Stimulated activated CD8-positive, alpha-beta memory T cell treated with anti-CD3 and anti-CD28 coated beads, Interleukin-7, amount 100 ng/mL, for 1 hour (primary cell): ENCODE measurements at regions not wholly inside any gene's neighbourhood (a gene's known extent, or its start where the extent isn't known, plus 50 kb on each side); places are given as distances from the start of the nearest gene placed in this dataset.
"Not testable (repeated sequence)": the region's sequence is repeated elsewhere in the genome, so short reads cannot be mapped to it uniquely, and the experiment has no call there.

Experiments used
- DNase-seq, 2 donors: peaks; one replicate each; pipeline ENCODE4 v3.0.0-alpha.2; 2020; ENCODE audit warnings: low read depth in 2 of 2

DNA sequence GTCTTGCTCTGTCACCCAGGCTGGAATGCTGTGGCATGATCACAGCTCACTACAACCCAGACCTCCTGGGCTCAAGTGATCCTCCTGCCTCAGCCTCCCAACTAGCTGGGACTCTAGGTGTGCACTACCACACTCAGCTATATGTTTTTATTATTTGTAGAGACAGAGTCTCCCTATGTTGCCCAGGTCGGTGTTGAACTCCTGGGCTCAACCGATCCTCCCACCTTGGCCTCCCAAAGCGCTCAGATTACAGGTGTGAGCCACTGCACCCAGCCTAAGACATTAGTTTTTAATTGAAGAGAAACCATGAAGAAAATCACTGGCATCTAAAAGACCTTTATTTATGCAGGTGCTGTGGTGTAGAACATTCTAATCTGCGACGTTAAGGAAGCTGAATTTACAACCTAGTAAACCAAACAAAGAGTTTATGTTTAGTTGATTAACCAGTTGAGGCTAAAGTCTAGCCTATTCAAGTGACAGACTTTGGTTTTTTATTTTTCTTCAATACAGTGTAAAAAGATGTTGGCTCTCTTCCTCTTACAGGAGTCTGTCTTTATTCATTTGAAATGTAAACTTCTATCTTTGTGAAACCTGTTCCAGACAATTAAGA lies 52.5 kb upstream of the NBL1 start:
- DNase-seq = no peak

DNA sequence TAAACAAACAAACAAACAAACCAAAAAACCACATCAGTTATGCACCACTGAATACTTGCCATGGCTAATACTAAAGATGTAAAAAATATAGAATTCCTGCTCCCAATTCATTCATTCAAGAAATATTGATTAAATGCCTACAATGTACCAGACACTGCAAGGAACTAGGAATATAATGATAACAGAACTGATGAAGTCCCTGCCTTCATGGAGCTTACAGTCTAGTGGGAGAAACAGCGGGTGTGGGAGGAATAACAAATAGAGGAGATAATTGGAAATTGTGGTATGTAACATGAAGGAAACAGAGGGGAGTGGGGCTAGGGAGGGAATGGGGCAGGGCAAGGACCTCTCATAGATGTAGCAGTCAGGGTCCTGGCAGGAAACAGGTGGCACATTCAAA lies 58.6 kb upstream of the NBL1 start:
- DNase-seq = no peak

- DNase-seq = peak; percentile 53 to 65
Observed at GRCh38 chr1:19582318-19582717, 61.8 kb upstream of the NBL1 start.

GRCh38 chr1:19581381-19581780 lies 62.7 kb upstream of the NBL1 start:
- DNase-seq = no peak

- no peak for DNase-seq
Observed at GRCh38 chr1:19577561-19577960, 66.5 kb upstream of the NBL1 start.

DNA sequence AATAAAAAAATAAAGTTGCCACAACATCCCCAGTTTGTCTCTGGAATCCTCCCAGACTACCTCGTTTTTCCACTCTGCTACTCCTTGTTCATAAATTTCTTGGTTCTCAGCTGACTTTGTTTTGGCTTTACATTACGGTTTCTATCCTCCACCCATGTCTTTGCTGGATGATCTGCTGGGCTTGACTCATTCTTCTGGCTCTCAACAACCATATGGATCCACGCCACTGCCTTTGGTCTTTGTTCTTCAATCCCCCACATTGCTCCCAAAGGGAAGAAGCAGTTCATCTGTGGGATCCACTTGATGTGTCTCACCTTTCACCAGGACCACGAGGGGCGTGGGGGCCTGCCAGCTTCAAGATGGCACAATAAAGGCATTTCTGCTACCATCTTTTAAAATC lies 67.1 kb upstream of the NBL1 start:
- no peak for DNase-seq

GRCh38 chr1:19569786-19570185 lies 74.3 kb upstream of the NBL1 start:
- no peak for DNase-seq

DNA sequence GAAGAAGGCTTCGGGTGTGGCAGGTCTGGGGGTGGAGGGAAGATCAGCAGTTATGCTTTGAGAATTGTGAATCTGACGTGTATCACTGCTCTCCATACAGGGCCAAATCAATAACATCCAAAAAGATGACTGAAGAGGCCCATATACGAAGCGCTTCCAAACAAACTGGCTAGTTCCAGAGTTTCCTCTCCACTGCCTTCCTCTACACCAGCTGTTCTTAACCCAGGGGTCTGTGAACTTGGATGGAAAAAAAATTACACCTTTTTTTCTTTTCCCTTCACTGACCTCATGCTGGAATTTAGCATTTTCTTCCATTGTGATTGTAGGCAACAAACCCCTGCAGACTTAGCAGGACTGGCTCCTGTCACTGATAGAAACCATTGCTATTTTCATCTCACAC lies 77.1 kb upstream of the NBL1 start:
- no peak for DNase-seq

GRCh38 chr1:19564366-19564765 lies 79.0 kb upstream of the CAPZB start:
- no peak for DNase-seq

- no peak for DNase-seq
Observed at GRCh38 chr1:19563324-19564097, 78.2 kb upstream of the CAPZB start.

GRCh38 chr1:19562847-19563246 lies 77.5 kb upstream of the CAPZB start:
- DNase-seq = no peak

DNA sequence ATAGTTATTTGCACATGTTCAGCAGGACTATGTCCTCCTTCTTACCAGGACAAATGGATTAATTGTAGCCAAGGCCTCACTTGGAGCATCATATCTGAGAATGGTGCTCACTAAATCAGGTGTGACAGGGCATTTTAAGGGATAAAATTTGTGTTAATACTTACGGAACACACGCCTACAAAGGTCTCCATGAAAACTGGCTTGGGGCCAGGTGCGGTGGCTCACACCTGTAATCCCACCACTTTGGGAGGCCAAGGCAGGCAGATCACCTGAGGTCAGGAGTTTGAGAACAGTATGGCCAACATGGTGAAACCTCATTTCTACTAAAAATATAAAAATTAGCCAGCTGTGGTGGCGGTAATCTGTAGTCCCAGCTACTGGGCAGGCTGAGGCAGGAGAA lies 75.1 kb upstream of the CAPZB start:
- DNase-seq = no peak

GRCh38 chr1:19559641-19560040 lies 74.3 kb upstream of the CAPZB start:
- DNase-seq = no peak

GRCh38 chr1:19557609-19558051 lies 72.3 kb upstream of the CAPZB start:
- no peak for DNase-seq

- DNase-seq = no peak
Observed at GRCh38 chr1:19554090-19554489, 68.8 kb upstream of the CAPZB start.

DNA sequence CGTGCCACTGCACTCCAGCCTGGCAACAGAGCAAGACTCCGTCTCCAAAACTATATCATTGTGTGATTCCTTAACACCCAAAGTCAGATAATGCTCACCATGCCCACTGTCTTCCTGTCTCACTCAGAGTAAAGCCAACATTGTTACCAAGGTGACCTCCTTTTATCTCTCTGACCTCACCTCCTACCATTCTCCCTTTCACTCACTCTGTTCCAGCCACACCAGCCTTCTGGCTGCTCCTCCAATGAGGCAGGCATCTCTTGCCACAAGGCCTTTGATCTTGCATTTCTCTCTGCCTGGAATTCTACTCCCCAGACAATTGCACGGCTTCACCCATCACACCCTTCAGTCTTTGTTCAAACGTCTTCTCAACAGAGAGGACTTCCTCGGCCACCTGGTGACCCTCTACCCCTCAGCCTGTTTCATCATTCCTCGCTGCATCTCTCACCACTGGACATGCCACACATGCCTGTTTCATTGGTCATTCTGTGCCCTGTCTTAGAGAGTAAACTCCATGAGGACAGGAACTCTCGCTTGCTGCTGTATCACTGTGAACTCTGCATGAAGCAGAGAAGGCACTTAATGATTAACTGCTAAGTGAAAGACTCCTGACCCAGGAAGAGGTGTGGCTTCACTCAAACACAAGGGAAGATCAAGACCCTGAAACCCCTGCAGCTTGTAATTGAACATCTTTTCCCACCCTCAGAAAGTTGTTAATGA lies 67.1 kb upstream of the CAPZB start:
- no peak for DNase-seq

DNA sequence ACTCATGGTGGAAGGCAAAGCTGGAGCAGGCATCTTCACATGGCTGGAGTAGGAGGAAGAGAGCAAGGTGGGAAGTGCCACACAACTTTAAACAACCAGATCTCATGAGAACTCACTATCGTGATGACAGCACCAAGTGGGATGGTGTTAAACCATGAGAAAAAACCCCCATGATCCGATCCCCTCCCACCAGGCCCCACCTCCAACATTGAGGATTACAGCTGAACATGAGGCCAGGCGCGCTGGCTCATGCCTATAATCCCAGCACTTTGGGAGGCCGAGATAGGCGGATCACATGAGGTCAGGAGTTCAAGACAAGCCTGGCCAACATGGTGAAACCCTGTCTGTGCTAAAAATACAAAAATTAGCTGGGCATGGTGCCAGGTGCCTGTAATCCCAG lies 66.5 kb upstream of the CAPZB start:
- not testable (repeated sequence) for DNase-seq

- DNase-seq = not testable (repeated sequence)
Observed at GRCh38 chr1:19550437-19550836, 65.1 kb upstream of the CAPZB start.

GRCh38 chr1:19547814-19548213 lies 62.5 kb upstream of the CAPZB start:
- DNase-seq = no peak

DNA sequence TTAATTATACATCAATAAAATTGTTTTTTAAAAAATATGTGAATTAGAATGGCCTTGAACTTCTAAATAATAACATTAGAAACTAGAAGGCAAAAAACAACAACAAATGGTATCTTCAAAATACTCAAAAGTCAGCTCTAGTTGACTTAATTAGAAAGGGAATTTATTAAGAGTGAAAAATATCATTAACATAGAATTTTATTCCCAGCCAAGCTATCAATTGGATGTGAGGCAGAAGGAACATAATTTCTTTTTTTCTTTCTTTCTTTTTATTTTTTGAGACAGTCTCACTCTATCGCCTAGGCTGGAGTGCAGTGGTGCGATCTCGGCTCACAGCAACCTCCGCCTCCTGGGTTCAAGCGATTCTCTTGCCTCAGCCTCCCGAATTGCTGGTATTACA lies 51.2 kb upstream of the CAPZB start:
- DNase-seq = no peak

DNA sequence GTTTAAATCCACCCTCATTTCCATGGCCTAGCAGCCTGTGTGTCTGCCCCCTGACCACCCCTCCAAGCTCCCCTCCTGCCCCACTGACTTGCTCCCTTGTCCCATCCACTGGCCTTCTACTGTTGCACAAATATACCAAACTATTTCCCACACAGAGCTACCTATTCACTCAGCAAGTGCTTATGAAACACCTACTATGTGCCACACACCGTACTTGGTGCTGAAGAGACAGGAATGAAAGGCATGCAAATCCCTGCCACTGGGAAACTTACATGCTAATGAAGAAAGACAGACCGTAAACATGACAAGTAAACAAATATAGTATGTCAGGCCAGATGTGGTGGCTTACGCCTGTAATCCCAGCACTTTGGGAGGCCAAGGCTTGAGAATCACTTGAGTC lies 49.9 kb upstream of the CAPZB start:
- DNase-seq = no peak
